HEK293T (cell line): ENCODE measurements at regions not wholly inside any gene's neighbourhood (a gene's known extent, or its start where the extent isn't known, plus 50 kb on each side); places are given as distances from the start of the nearest gene placed in this dataset.

ENCODE experiments used
- FOXA1 ChIP-seq: fragments of 450-650 bp; IDR thresholded peaks from 2 replicates; pipeline ENCODE4 v1.6.1; 2016; ENCODE audit warnings: mild to moderate bottlenecking
- L3MBTL2 ChIP-seq: fragments of 450-650 bp; conservative IDR thresholded peaks from 2 replicates; pipeline ENCODE4 v1.6.1; 2016; ENCODE audit warnings: mild to moderate bottlenecking
- SP1 ChIP-seq: fragments of 450-650 bp; IDR thresholded peaks from 2 replicates; pipeline ENCODE4 v1.6.1; 2017

DNA sequence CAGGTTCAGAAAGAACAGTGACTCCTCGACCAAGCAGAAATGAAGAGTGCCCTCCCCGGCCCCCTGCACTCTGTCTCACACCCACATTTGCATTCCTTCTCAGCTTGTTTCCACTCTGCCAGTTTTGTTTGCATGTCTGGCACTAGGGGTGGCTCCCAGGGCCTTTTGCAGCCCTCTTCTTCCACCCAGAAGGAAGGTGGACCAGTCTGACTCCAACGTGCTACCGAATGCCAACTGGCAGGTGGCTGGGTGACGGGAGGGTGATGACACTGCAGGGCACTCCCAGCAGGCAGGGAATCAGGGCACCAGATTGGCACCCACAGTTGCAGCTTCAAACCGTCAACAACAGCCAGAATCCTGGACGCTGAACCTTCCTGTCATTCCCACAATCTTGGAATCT is 371.1 kb downstream of the TXNL1 start:
- TF ChIP-seq L3MBTL2: no peak
- no peak for TF ChIP-seq SP1
- TF ChIP-seq FOXA1: no peak
